ENCODE measurements at regions not wholly inside any gene's neighbourhood (a gene's known extent, or its start where the extent isn't known, plus 50 kb on each side); places are given as distances from the start of the nearest gene placed in this dataset.

- Histone ChIP-seq H3K27me3 (replicated peaks) (no peaks in the 10 kb centered on the region), H3K27ac (no peak overlapping the region), H3K4me1 (replicated peaks) (no peaks in the 10 kb centered on the region), H3K36me3 (no peaks in the 10 kb centered on the region), H3K4me3 (no peak overlapping the region), H3K9me3 (replicated peaks) (no peaks in the 10 kb centered on the region)
- no peak for DNase-seq (ENCODE audit: low read depth in 1 of 2, low spot score in 2 of 2)
Observed at GRCh38 chr9:103068753-103069152, 73.6 kb downstream of the CYLC2 start.

GRCh38 chr9:103078581-103078980, 83.4 kb downstream of the CYLC2 start:
- Histone ChIP-seq H3K4me1 (replicated peaks) (no peaks in the 10 kb centered on the region), H3K36me3 (no peaks in the 10 kb centered on the region)
- DNase-seq (ENCODE audit: low read depth in 1 of 2, low spot score in 2 of 2), result no peak

GRCh38 chr9:103082494-103082893, 87.4 kb downstream of the CYLC2 start:
- Histone ChIP-seq H3K4me3 (no peak overlapping the region), H3K36me3 (no peaks in the 10 kb centered on the region), H3K9me3 (replicated peaks) (no peaks in the 10 kb centered on the region; the same call in 1 of the 2 replicates), H3K27me3 (replicated peaks) (no peaks in the 10 kb centered on the region), H3K4me1 (replicated peaks) (no peaks in the 10 kb centered on the region), H3K27ac (no peak overlapping the region)
- DNase-seq (ENCODE audit: low read depth in 1 of 2, low spot score in 2 of 2), result no peak

More at GRCh38 chr9:103078581-103078980, 83.4 kb downstream of the CYLC2 start:
- H3K27me3 ChIP-seq (replicated peaks), result no peaks in the 10 kb centered on the region
- H3K9me3 ChIP-seq (replicated peaks), result peaks cover 2% of the 10 kb centered on the region; the same call in 1 of the 2 replicates
- no peak overlapping the region for H3K4me3 ChIP-seq
- no peak overlapping the region for H3K27ac ChIP-seq

- H3K27me3 ChIP-seq (replicated peaks), result no peaks in the 10 kb centered on the region
- H3K36me3 ChIP-seq, result no peaks in the 10 kb centered on the region
- no peak overlapping the region for H3K4me3 ChIP-seq
- H3K27ac ChIP-seq, result no peak overlapping the region
- DNase-seq (ENCODE audit: low read depth in 1 of 2, low spot score in 2 of 2), result no peak
- no peaks in the 10 kb centered on the region for H3K4me1 ChIP-seq (replicated peaks)
- no peaks in the 10 kb centered on the region; the same call in 1 of the 2 replicates for H3K9me3 ChIP-seq (replicated peaks)
Observed at GRCh38 chr9:103089357-103089756, 94.2 kb downstream of the CYLC2 start.

- Histone ChIP-seq H3K4me3 (no peak overlapping the region), H3K36me3 (no peaks in the 10 kb centered on the region), H3K4me1 (replicated peaks) (no peaks in the 10 kb centered on the region), H3K9me3 (replicated peaks) (no peaks in the 10 kb centered on the region), H3K27ac (no peak overlapping the region), H3K27me3 (replicated peaks) (no peaks in the 10 kb centered on the region)
- no peak for DNase-seq (ENCODE audit: low read depth in 1 of 2, low spot score in 2 of 2)
Observed at GRCh38 chr9:103104101-103104500, 109.0 kb downstream of the CYLC2 start.

GRCh38 chr9:103116246-103116645, 121.1 kb downstream of the CYLC2 start:
- DNase-seq (ENCODE audit: low read depth in 1 of 2, low spot score in 2 of 2), result no peak
- no peak overlapping the region for H3K27ac ChIP-seq
- H3K4me3 ChIP-seq, result no peak overlapping the region
- H3K9me3 ChIP-seq (replicated peaks), result peaks cover 3% of the 10 kb centered on the region; the same call in 1 of the 2 replicates
- no peaks in the 10 kb centered on the region for H3K4me1 ChIP-seq (replicated peaks)
- no peaks in the 10 kb centered on the region for H3K36me3 ChIP-seq
- no peaks in the 10 kb centered on the region for H3K27me3 ChIP-seq (replicated peaks)

- no peak overlapping the region for H3K4me3 ChIP-seq
- H3K4me1 ChIP-seq (replicated peaks), result no peaks in the 10 kb centered on the region
- H3K36me3 ChIP-seq, result no peaks in the 10 kb centered on the region
Observed at GRCh38 chr9:103126494-103126893, 131.4 kb downstream of the CYLC2 start.

GRCh38 chr9:103139891-103140290, 144.8 kb downstream of the CYLC2 start:
- Histone ChIP-seq H3K27me3 (replicated peaks) (no peaks in the 10 kb centered on the region), H3K4me3 (no peak overlapping the region), H3K9me3 (replicated peaks) (no peaks in the 10 kb centered on the region), H3K27ac (no peak overlapping the region), H3K4me1 (replicated peaks) (no peaks in the 10 kb centered on the region), H3K36me3 (no peaks in the 10 kb centered on the region)
- DNase-seq (ENCODE audit: low read depth in 1 of 2, low spot score in 2 of 2), result no peak

More at GRCh38 chr9:103126494-103126893, 131.4 kb downstream of the CYLC2 start:
- no peak overlapping the region for H3K27ac ChIP-seq
- no peak for DNase-seq (ENCODE audit: low read depth in 1 of 2, low spot score in 2 of 2)
- no peaks in the 10 kb centered on the region for H3K27me3 ChIP-seq (replicated peaks)
- no peaks in the 10 kb centered on the region; the same call in 1 of the 2 replicates for H3K9me3 ChIP-seq (replicated peaks)

- no peak for DNase-seq (ENCODE audit: low read depth in 1 of 2, low spot score in 2 of 2)
- Histone ChIP-seq H3K27ac (no peak overlapping the region), H3K27me3 (replicated peaks) (no peaks in the 10 kb centered on the region), H3K4me3 (no peak overlapping the region), H3K4me1 (replicated peaks) (no peaks in the 10 kb centered on the region), H3K9me3 (replicated peaks) (no peaks in the 10 kb centered on the region), H3K36me3 (no peaks in the 10 kb centered on the region)
Observed at GRCh38 chr9:103152473-103152872, 157.3 kb downstream of the CYLC2 start.

- Histone ChIP-seq H3K4me3 (no peak overlapping the region), H3K27ac (no peak overlapping the region), H3K9me3 (replicated peaks) (0 out of 2 replicates have a peak, but pooled peaks cover 4% of the 10 kb centered on the region), H3K27me3 (replicated peaks) (no peaks in the 10 kb centered on the region), H3K36me3 (no peaks in the 10 kb centered on the region), H3K4me1 (replicated peaks) (no peaks in the 10 kb centered on the region)
- DNase-seq (ENCODE audit: low read depth in 1 of 2, low spot score in 2 of 2), result no peak
Observed at GRCh38 chr9:103167530-103167929, 172.4 kb downstream of the CYLC2 start.

GRCh38 chr9:103168254-103168653, 173.1 kb downstream of the CYLC2 start:
- Histone ChIP-seq H3K9me3 (replicated peaks) (0 out of 2 replicates have a peak, but pooled peaks cover 4% of the 10 kb centered on the region), H3K27ac (no peak overlapping the region), H3K4me1 (replicated peaks) (no peaks in the 10 kb centered on the region), H3K4me3 (no peak overlapping the region), H3K36me3 (no peaks in the 10 kb centered on the region), H3K27me3 (replicated peaks) (no peaks in the 10 kb centered on the region)
- no peak for DNase-seq (ENCODE audit: low read depth in 1 of 2, low spot score in 2 of 2)

GRCh38 chr9:103169798-103170197, 174.7 kb downstream of the CYLC2 start:
- Histone ChIP-seq H3K4me3 (no peak overlapping the region), H3K27ac (no peak overlapping the region), H3K9me3 (replicated peaks) (0 out of 2 replicates have a peak, but pooled peaks cover 4% of the 10 kb centered on the region), H3K36me3 (no peaks in the 10 kb centered on the region), H3K27me3 (replicated peaks) (no peaks in the 10 kb centered on the region), H3K4me1 (replicated peaks) (no peaks in the 10 kb centered on the region)
- DNase-seq (ENCODE audit: low read depth in 1 of 2, low spot score in 2 of 2), result no peak

GRCh38 chr9:103183701-103184171, 188.6 kb downstream of the CYLC2 start:
- no peaks in the 10 kb centered on the region for H3K36me3 ChIP-seq
- no peaks in the 10 kb centered on the region for H3K27me3 ChIP-seq (replicated peaks)
- no peak for DNase-seq (ENCODE audit: low read depth in 1 of 2, low spot score in 2 of 2)
- H3K4me1 ChIP-seq (replicated peaks), result no peaks in the 10 kb centered on the region
- no peaks in the 10 kb centered on the region for H3K9me3 ChIP-seq (replicated peaks)
- H3K4me3 ChIP-seq, result no peak overlapping the region
- H3K27ac ChIP-seq, result no peak overlapping the region

GRCh38 chr9:103186959-103187358, 191.8 kb downstream of the CYLC2 start:
- DNase-seq (ENCODE audit: low read depth in 1 of 2, low spot score in 2 of 2), result no peak
- H3K27ac ChIP-seq, result no peak overlapping the region
- no peaks in the 10 kb centered on the region for H3K27me3 ChIP-seq (replicated peaks)
- no peaks in the 10 kb centered on the region for H3K4me1 ChIP-seq (replicated peaks)
- no peak overlapping the region for H3K4me3 ChIP-seq
- no peaks in the 10 kb centered on the region for H3K9me3 ChIP-seq (replicated peaks)
- H3K36me3 ChIP-seq, result no peaks in the 10 kb centered on the region

GRCh38 chr9:103188781-103189350, 193.7 kb downstream of the CYLC2 start:
- Histone ChIP-seq H3K4me1 (replicated peaks) (no peaks in the 10 kb centered on the region), H3K9me3 (replicated peaks) (no peaks in the 10 kb centered on the region), H3K36me3 (no peaks in the 10 kb centered on the region), H3K4me3 (no peak overlapping the region), H3K27me3 (replicated peaks) (no peaks in the 10 kb centered on the region), H3K27ac (no peak overlapping the region)
- no peak for DNase-seq (ENCODE audit: low read depth in 1 of 2, low spot score in 2 of 2)

All from SJSA1 (cell line).